Thyroid gland (tissue), 4 donors: ENCODE measurements at regions not wholly inside any gene's neighbourhood (a gene's known extent, or its start where the extent isn't known, plus 50 kb on each side); places are given as distances from the start of the nearest gene placed in this dataset.

ENCODE experiments used
- POLR2A ChIP-seq, 2 donors: fragments of 450-650 bp; IDR thresholded peaks; one replicate each; pipeline ENCODE4 v1.6.1; 2017; ENCODE audit warnings: antibody characterized with exemption in 2 of 2, mild to moderate bottlenecking in 2 of 2, moderate library complexity in 1 of 2
- TF ChIP-seq, protein P1 (sequence below), 6 experiments: fragments of 200-600 bp in 3 of 6; fragments of 450-650 bp in 3 of 6; sonication (generic) in 3 of 6; IDR thresholded peaks; one replicate each; pipeline ENCODE4 v1.5.1; 2016 to 2019; ENCODE audit warnings: antibody characterized with exemption in 6 of 6, mild to moderate bottlenecking in 2 of 6, inconsistent platforms in 1 of 6, moderate library complexity in 1 of 6

DNA sequence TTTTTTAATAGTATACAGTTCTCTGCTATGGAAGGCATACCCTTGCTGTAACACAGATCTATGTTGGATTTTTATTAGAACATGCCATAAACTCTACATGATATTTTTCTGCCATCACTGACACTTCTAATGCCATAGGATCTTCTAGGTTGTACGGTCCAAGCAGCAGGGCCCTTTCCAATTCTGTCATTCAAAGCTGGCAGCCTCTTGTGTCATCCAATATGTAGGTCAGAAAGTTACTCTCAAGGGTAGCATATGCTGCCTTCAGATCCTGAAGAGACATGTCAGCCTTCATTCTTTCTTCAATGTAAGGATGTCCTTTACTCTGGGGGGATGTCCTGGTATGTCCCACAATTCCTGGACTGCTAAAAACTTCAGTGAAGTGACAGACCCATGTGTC lies 629.2 kb upstream of the USP24 start:
- TF ChIP-seq, protein P1, sequence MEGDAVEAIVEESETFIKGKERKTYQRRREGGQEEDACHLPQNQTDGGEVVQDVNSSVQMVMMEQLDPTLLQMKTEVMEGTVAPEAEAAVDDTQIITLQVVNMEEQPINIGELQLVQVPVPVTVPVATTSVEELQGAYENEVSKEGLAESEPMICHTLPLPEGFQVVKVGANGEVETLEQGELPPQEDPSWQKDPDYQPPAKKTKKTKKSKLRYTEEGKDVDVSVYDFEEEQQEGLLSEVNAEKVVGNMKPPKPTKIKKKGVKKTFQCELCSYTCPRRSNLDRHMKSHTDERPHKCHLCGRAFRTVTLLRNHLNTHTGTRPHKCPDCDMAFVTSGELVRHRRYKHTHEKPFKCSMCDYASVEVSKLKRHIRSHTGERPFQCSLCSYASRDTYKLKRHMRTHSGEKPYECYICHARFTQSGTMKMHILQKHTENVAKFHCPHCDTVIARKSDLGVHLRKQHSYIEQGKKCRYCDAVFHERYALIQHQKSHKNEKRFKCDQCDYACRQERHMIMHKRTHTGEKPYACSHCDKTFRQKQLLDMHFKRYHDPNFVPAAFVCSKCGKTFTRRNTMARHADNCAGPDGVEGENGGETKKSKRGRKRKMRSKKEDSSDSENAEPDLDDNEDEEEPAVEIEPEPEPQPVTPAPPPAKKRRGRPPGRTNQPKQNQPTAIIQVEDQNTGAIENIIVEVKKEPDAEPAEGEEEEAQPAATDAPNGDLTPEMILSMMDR (IDR thresholded peaks at IDR 0.05) = no peak
- TF ChIP-seq POLR2A (IDR thresholded peaks at IDR 0.05) = no peak
